GM18505 (cell line): ENCODE measurements at regions not wholly inside any gene's neighbourhood (a gene's known extent, or its start where the extent isn't known, plus 50 kb on each side); places are given as distances from the start of the nearest gene placed in this dataset.
"Not testable (repeated sequence)": the region's sequence is repeated elsewhere in the genome, so short reads cannot be mapped to it uniquely, and the experiment has no call there.

Source experiments
- ATAC-seq: cut with Tn5 transposase; IDR thresholded peaks from one replicate; pipeline ENCODE4 v1.9.1; 2021; ENCODE audit not compliant: unreplicated experiment
- POLR2A ChIP-seq: IDR thresholded peaks from 4 replicates; pipeline ENCODE4 v1.6.1; 2011; ENCODE audit warnings: borderline replicate concordance; ENCODE audit not compliant: insufficient read depth, insufficient read length; ENCODE audit errors: extremely low read depth

- no peak for TF ChIP-seq POLR2A
- ATAC-seq: peak; percentile 82
Observed at GRCh38 chr6:120274547-120274946, 925.0 kb upstream of the MAN1A1 start.

- TF ChIP-seq POLR2A: no peak
- no peak for ATAC-seq
Observed at GRCh38 chr6:120273411-120273810, 923.9 kb upstream of the MAN1A1 start.

GRCh38 chr6:120272038-120272437 lies 922.5 kb upstream of the MAN1A1 start:
- no peak for ATAC-seq
- no peak for TF ChIP-seq POLR2A

- not testable (repeated sequence) for ATAC-seq
Observed at GRCh38 chr6:120268256-120268655, 918.7 kb upstream of the MAN1A1 start.

GRCh38 chr6:120262354-120262753 lies 912.8 kb upstream of the MAN1A1 start:
- ATAC-seq: no peak
- no peak for TF ChIP-seq POLR2A

- no peak for TF ChIP-seq POLR2A
- no peak for ATAC-seq
Observed at GRCh38 chr6:120260636-120261035, 911.1 kb upstream of the MAN1A1 start.

- ATAC-seq: no peak
- TF ChIP-seq POLR2A: no peak
Observed at GRCh38 chr6:120254651-120255050, 905.1 kb upstream of the MAN1A1 start.

GRCh38 chr6:120248451-120248850 lies 898.9 kb upstream of the MAN1A1 start:
- no peak for TF ChIP-seq POLR2A
- no peak for ATAC-seq

- ATAC-seq: no peak
- TF ChIP-seq POLR2A: no peak
Observed at GRCh38 chr6:120237221-120237620, 887.7 kb upstream of the MAN1A1 start.

GRCh38 chr6:120230008-120230407 lies 880.4 kb upstream of the MAN1A1 start:
- no peak for TF ChIP-seq POLR2A
- ATAC-seq: no peak

GRCh38 chr6:120228297-120228696 lies 878.7 kb upstream of the MAN1A1 start:
- no peak for ATAC-seq
- TF ChIP-seq POLR2A: no peak

GRCh38 chr6:120219339-120219738 lies 869.8 kb upstream of the MAN1A1 start:
- TF ChIP-seq POLR2A: no peak
- no peak for ATAC-seq

- no peak for TF ChIP-seq POLR2A
- no peak for ATAC-seq
Observed at GRCh38 chr6:120214088-120214499, 864.5 kb upstream of the MAN1A1 start.

GRCh38 chr6:120211955-120212792 lies 862.6 kb upstream of the MAN1A1 start:
- no peak for ATAC-seq
- no peak for TF ChIP-seq POLR2A
